Heart right ventricle (tissue), 16 donors: ENCODE measurements at regions not wholly inside any gene's neighbourhood (a gene's known extent, or its start where the extent isn't known, plus 50 kb on each side); places are given as distances from the start of the nearest gene placed in this dataset.
"Not testable (repeated sequence)": the region's sequence is repeated elsewhere in the genome, so short reads cannot be mapped to it uniquely, and the experiment has no call there.

ENCODE experiments used
- ATAC-seq, 8 donors: fragments of 200-7000 bp; cut with Tn5 transposase; one replicate each; pipeline ENCODE4 v1.9.1; 2020; ENCODE audit warnings: mild to moderate bottlenecking in 8 of 8, moderate library complexity in 8 of 8, moderate number of reproducible peaks in 1 of 8
- DNase-seq, 2 donors: peaks; one replicate each; pipeline ENCODE4 v3.0.0-alpha.2; 2020
- H3K27ac ChIP-seq, 10 donors: fragments of 200-600 bp; sonication (generic) in 2 of 10; one replicate each; pipeline versions ENCODE4 v1.5.0 to v1.8.0; 2020 to 2022; ENCODE audit warnings: mild to moderate bottlenecking in 3 of 10
- H3K27me3 ChIP-seq, 7 donors: fragments of 200-600 bp; one replicate each; pipeline ENCODE4 v1.8.0; 2021 to 2022; ENCODE audit warnings: mild to moderate bottlenecking in 2 of 7
- H3K36me3 ChIP-seq, 9 donors: fragments of 200-600 bp; sonication (generic) in 1 of 9; one replicate each; pipeline versions ENCODE4 v1.5.0 to v1.8.0; 2020 to 2022; ENCODE audit warnings: mild to moderate bottlenecking in 2 of 9
- H3K4me1 ChIP-seq, 9 donors: fragments of 200-600 bp; sonication (generic) in 1 of 9; one replicate each; pipeline versions ENCODE4 v1.5.0 to v1.8.0; 2020 to 2022; ENCODE audit warnings: mild to moderate bottlenecking in 4 of 9
- H3K4me3 ChIP-seq, 10 donors: fragments of 200-600 bp; sonication (generic) in 2 of 10; one replicate each; pipeline versions ENCODE4 v1.5.0 to v1.8.0; 2020 to 2022; ENCODE audit warnings: mild to moderate bottlenecking in 7 of 10, moderate library complexity in 2 of 10
- H3K9me3 ChIP-seq, 11 donors: fragments of 200-600 bp in 10 of 11; sonication (generic) in 2 of 11; one replicate each; pipeline versions ENCODE4 v1.5.0 to v1.8.0; 2013 to 2022; ENCODE audit warnings: mild to moderate bottlenecking in 2 of 11, control low read depth in 1 of 11, moderate library complexity in 1 of 11
- WGBS, 2 donors: extraction: QIAGEN DNeasy Blood & Tissue Kit; methylation state at CpG; one replicate each; pipeline ENCODE4 v1.1.7; 2013; ENCODE audit warnings: inconsistent platforms in 1 of 2; 5-methylcytosine and 5-hydroxymethylcytosine counted together
- intact Hi-C, 10 donors: fragments of 100-400 bp; cut with DNase I; formaldehyde crosslinking; loops; one replicate each; pipeline versions ENCODE4 v1.11.1 to v1.14.2; 2022
- TF ChIP-seq, protein P1 (sequence below), 9 donors: fragments of 200-600 bp; sonication (generic) in 2 of 9; IDR thresholded peaks; one replicate each; pipeline versions ENCODE4 v1.5.0 to v1.8.0; 2021 to 2022; ENCODE audit warnings: antibody characterized with exemption in 9 of 9, mild to moderate bottlenecking in 5 of 9, moderate library complexity in 1 of 9
- donor health status: Arrhythmogenic right ventricular cardiomyopathy.
- donor health status: ischemic (EF 13 %, LVEDD 7.1; RV severe dilation, severe dysfunction).
- donor health status: healthy with polysubstance abuse.
- donor health status: DM: no; HTN: yes; CAD: no.
- donor health status: DM: no; HTN: no; CAD: no.
- donor health status: ischemic (EF 25% LVEDD 6.9; RV normal size, moderate dysfunction).
- donor health status: ischemic (EF 25% LVEDD 5.7; RV mildly dilated, moderate dysfunction).
- donor health status: healthy.
- donor health status: DM: yes; HTN: yes; CAD: no.
- donor health status: Ischemic cardiomyopathy.
- donor health status: ischemic (EF 35%, LVEDD 5.7; RV mildly dilated, moderate dysfunction).
- donor health status: nonischemic (EF 11% LVEDD 7.7; RV severe dilation, severe dysfunction).
- donor health status: DM: yes; HTN: yes; CAD: no.
- donor health status: PGD.
- donor health status: ischemic (EF 29% LVEDD 5.4; RV normal size, mild dysfunction).
- donor health status: nonischemic (EF 23%, LVEDD 6.1; RV moderate dilation, normal function).

DNA sequence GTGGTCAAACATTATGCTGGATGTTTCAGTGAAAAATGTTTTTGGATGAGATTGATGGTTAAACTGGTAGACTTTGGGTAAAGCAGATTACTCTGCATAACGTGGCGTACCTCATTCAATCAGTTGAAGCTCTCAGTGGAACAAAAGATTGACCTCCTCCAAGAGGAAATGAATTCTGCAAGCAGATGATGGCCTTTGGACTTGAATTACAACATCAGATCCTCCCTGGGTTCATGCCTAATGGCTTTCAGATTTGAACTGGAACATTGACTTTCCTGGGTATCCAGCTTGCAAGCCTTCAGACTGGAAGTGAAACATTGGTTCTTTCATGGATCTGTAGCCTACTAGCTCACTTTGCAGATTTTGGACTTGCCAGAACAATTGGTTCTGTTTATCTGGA is 169.3 kb upstream of the MALRD1 start:
- peaks cover 0 to 4% (median 0%) of the 10 kb centered on the region in 7 donors for H3K27me3 ChIP-seq
- WGBS, 2 donors: 68 to 82% methylated on average over 2 of the region's 2 CpGs

GRCh38 chr10:18880530-18880929 is 168.1 kb upstream of the MALRD1 start:
- no peaks in the 10 kb centered on the region for H3K9me3 ChIP-seq
- no peak overlapping the region for H3K4me3 ChIP-seq
- no peak overlapping the region for H3K27ac ChIP-seq
- DNase-seq (no peak), ATAC-seq (no peak)
- no peaks in the 10 kb centered on the region for H3K4me1 ChIP-seq
- 73 to 74% methylated on average over 16 of the region's 16 CpGs for WGBS, 2 donors
- peaks cover 0 to 4% (median 0%) of the 10 kb centered on the region in 7 donors for H3K27me3 ChIP-seq
- TF ChIP-seq, protein P1, sequence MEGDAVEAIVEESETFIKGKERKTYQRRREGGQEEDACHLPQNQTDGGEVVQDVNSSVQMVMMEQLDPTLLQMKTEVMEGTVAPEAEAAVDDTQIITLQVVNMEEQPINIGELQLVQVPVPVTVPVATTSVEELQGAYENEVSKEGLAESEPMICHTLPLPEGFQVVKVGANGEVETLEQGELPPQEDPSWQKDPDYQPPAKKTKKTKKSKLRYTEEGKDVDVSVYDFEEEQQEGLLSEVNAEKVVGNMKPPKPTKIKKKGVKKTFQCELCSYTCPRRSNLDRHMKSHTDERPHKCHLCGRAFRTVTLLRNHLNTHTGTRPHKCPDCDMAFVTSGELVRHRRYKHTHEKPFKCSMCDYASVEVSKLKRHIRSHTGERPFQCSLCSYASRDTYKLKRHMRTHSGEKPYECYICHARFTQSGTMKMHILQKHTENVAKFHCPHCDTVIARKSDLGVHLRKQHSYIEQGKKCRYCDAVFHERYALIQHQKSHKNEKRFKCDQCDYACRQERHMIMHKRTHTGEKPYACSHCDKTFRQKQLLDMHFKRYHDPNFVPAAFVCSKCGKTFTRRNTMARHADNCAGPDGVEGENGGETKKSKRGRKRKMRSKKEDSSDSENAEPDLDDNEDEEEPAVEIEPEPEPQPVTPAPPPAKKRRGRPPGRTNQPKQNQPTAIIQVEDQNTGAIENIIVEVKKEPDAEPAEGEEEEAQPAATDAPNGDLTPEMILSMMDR (IDR thresholded peaks at IDR 0.05): no peak
- no peaks in the 10 kb centered on the region for H3K36me3 ChIP-seq
- intact Hi-C loops: no loop called here

More for the DNA sequence above, 169.3 kb upstream of the MALRD1 start:
- Histone ChIP-seq H3K4me3 (no peak overlapping the region), H3K27ac (no peak overlapping the region), H3K9me3 (no peaks in the 10 kb centered on the region), H3K36me3 (no peaks in the 10 kb centered on the region), H3K4me1 (no peaks in the 10 kb centered on the region)
- TF ChIP-seq, protein P1 (IDR thresholded peaks at IDR 0.05): no peak
- ATAC-seq (no peak), DNase-seq (no peak)
- intact Hi-C loops: no loop called here

DNA sequence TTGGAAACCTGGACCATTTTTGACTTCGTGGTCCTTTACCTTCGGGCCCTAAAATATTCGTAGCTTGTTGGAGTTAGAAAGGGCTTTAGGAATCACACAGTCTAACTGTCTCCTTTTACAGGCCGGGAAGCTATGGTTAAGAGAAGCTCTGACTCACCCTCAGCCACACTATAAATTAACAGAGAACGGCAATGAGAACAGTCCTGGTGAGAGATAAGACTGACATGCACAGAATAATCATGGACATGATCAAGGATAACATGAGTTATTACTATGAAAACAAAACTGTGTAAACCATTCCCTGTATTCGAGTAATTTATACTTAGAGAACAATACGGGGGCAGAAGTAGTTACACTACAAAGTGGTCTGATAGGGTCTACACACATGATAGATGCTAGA is 162.5 kb upstream of the MALRD1 start:
- ATAC-seq: no peak
- no peak overlapping the region for H3K4me3 ChIP-seq
- peaks cover 0 to 4% (median 0%) of the 10 kb centered on the region in 7 donors for H3K27me3 ChIP-seq
- 71 to 74% methylated on average over 7 of the region's 7 CpGs for WGBS, 2 donors
- no peaks in the 10 kb centered on the region for H3K9me3 ChIP-seq
- H3K36me3 ChIP-seq: no peaks in the 10 kb centered on the region
- no peak overlapping the region for H3K27ac ChIP-seq
- H3K4me1 ChIP-seq: no peaks in the 10 kb centered on the region
- no peak for DNase-seq
- intact Hi-C loops: no loop called here
- TF ChIP-seq, protein P1 (IDR thresholded peaks at IDR 0.05): no peak

GRCh38 chr10:18906636-18907035 is 142.0 kb upstream of the MALRD1 start:
- Histone ChIP-seq H3K36me3 (no peaks in the 10 kb centered on the region), H3K4me1 (no peaks in the 10 kb centered on the region), H3K9me3 (peaks cover 0 to 9% (median 0%) of the 10 kb centered on the region in 11 donors), H3K27ac (no peak overlapping the region), H3K27me3 (no peaks in the 10 kb centered on the region), H3K4me3 (no peak overlapping the region)
- TF ChIP-seq, protein P1 (IDR thresholded peaks at IDR 0.05): no peak
- intact Hi-C loops: no loop called here
- no peak for DNase-seq
- ATAC-seq: no peak

DNA sequence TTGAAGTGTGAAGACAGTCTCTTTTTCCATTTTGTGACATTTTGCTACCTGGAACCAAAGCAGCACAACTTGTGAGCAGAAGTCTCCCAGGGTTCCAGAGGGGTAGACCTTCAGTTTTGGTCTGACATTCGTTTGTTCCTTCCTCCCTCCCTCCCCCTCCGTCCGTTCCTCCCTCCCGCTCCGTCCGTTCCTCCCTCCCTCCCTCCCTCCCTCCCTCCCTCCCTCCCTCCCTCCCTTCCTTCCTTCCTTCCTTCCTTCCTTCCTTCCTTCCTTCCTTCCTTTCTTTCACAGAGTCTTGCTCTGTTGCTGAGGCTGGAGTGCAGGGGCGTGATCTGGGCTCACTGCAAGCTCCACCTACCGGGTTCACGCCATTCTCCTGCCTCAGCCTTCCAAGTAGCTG is 131.2 kb upstream of the MALRD1 start:
- H3K9me3 ChIP-seq: peaks cover 0 to 12% (median 0%) of the 10 kb centered on the region in 11 donors
- DNase-seq, intact Hi-C loops, ATAC-seq, H3K36me3 ChIP-seq, H3K4me3 ChIP-seq, H3K27me3 ChIP-seq, H3K4me1 ChIP-seq, H3K27ac ChIP-seq: not testable (repeated sequence)
- WGBS, 2 donors: 76 to 85% methylated on average over 8 to 9 of the region's 9 CpGs
